Activated T-cell treated with anti-CD3 and anti-CD28 coated beads for 24 hours (primary cell): ENCODE measurements at regions not wholly inside any gene's neighbourhood (a gene's known extent, or its start where the extent isn't known, plus 50 kb on each side); places are given as distances from the start of the nearest gene placed in this dataset.
"Not testable (repeated sequence)": the region's sequence is repeated elsewhere in the genome, so short reads cannot be mapped to it uniquely, and the experiment has no call there.

ENCODE experiments used
- DNase-seq: peaks from one replicate; pipeline ENCODE4 v3.0.0-alpha.2; 2020; ENCODE audit warnings: low read depth

DNA sequence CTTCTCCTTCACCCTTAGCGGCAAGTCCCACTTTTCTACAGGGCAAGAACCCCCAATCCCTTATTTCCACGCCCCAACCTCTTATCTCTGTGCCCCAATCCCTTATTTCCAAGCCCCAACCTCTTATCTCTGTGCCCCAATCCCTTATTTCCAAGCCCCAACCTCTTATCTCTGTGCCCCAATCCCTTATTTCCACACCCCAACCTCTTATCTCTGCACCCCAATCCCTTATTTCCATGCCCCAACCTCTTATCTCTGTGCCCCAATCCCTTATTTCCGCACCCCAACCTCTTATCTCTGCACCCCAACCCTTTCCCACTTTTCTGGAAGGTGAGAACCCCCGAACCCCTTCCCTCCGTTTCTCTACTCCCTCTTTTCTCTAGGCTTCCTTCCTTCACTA, 116.1 kb upstream of the GJE1 start:
- not testable (repeated sequence) for DNase-seq

DNA sequence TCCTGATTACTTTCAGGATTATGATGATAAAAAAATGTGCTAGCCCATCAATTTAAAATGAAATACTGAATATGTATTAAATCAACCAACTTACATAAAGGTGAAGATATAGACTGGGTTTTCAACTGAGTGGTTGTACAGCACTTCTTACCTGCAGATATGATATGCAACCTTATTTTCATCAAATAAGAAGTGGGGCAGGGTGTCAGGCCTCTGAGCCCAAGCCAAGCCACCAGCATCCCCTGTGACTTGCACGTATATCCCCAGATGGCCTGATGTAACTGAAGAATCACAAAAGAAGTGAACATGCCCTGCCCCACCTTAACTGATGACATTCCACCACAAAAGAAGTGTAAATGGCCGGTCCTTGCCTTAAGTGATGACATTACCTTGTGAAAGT, 117.3 kb upstream of the GJE1 start:
- not testable (repeated sequence) for DNase-seq

DNA sequence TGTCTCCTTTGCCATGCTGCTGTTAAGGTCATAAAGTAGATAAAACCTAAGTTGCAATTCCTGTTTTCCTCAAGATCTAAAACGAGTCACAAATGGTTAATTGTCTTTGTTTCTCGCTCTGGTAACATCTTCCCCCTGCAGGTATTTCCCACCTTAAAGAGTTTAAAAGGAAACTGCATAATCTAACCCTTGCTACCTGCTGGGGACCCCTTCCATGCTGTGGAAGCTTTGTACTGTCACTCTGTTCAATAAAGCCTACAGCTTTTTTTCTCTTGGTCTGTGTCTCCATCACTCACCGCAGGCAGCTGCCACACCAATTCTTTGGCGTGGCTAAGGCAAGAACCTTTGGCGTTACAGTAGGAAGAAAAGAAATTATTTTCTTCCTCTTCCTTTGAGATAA, 117.7 kb upstream of the GJE1 start:
- DNase-seq = no peak

DNA sequence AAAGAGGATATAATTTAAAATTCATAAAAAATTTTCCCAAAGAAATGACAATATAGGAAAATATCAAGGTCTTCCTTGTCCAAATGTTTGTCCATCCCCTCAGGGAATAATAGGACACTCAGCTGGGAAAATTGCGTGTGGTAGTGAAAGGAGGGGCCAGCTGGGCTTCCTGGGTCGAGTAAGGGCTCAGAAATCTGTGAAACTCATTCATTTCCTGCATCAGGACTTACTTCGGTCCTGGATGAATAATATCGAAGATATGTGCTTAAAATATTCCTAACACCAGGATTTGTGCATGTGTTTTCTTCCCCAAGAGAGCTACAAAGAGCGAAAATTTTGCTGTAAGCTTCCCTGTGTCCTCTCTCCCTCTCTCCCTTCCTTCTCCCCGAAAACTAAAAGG, 118.2 kb upstream of the GJE1 start:
- no peak for DNase-seq

DNA sequence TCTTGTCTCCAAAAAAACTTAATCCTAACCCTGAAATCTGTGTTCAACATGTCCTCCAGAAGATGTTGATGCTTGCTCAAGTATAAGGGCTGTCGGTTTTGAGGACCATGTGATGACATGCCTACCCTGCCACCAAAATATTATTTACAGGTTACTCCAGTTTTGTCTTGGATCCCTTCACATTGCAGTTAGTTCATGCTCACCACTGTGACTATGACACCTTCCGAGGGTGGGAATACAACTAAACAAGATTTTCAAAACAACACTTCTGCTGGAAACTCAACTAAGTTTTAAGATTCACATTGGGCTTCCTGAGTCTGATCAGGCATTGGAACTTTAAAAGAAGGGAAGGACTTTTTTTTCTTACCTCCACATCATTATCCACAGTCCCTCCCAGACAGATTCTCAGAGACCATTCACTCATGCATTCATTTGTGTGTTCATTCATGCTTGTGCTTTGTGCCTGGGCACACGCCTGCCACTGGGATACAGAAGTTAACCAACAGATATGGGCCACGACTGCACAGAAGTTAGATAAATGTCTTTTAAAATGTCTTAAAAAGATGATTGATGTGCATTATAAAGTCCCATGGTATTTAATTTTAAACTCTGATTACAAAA, 118.7 kb upstream of the GJE1 start:
- no peak for DNase-seq

DNA sequence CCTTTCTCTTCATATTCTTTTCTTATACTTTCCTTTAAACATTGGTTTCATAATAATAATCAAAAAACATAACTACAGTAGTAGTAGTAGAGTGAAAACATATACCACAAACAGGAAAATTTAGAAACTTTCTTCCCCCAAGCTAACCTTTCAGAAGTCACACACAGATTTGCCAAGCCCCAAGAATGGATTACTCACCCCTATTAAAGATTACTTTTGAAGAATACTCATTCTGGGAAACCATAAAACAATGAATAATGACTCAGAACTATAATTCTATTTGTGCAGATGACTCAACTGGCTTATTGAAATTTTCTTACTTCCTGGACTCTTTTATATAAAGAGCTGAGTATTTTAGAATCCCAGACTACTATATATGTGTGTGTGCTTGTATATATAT, 119.4 kb upstream of the GJE1 start:
- no peak for DNase-seq

DNA sequence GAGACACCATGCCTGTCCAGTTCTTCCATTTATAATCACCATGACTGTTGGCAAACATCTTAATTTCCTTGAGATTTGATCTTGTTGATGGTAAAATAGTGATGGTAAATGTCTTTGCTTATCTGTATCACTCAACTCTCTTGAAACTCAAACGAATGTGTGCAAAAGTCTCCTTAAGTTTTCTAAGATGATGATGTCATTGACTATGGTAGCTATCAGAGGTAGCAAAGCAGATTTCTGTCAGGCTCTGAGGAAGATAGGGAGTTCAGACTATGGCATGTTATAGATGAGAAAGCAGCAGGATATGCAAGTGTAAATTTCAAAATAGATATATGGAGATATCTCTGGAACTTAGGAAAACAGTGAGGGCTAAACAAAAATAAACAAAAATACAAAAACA, 121.0 kb upstream of the GJE1 start:
- no peak for DNase-seq

DNA sequence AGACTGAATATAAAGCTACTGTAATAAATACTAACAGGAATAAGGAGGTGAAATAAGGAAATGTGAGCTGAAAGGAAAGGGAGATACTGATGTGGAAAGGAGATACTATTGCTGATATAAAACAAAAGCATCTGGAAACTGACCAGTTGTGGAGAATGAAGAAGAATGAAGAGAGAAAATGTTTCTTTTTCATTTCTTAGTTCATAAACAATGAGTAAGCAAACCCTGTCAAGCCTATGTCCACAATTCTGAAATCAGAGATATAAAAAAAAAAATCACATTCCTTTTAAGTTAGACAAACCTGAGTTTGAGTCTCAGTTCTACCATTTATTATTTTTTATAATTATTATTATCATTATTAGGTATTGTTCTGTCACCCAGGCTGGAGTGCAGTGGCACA, 121.6 kb upstream of the GJE1 start:
- DNase-seq = no peak

DNA sequence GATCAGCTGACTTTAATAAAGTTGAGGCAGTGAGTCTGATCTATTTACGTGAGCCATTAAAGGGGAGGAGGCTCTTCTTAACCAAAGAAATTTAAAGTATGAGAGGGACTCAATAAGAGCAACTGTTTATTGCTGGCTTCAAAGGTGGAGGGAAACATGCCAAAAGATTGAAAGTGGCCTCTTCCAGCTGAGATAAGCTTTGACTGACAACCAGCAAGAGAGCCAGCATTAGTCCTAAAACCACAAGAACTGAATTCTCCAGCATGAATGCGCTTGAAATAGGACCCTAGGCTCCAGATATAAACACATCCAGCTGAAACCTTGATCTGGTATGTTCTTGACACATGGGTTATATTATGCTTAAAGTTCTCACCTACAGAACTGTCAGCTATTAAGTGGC, 123.1 kb upstream of the GJE1 start:
- DNase-seq = no peak

DNA sequence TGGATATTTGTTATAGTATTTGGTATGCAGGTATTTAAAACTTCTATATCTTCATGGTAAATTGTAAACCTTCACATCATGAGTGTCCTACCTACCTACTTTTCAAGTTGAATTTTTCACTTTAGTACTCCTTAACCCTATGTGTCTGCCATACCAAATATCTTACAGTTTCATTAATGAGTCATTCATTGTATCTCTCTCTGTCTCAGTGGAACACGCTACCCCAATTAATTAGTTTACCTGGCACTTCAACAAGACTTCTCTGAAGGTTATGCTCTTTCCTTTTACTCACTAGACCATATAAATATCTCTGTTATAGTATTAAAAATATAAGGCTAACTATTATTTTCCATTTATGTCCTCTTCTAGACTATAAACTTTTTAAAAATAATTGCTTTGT, 123.9 kb upstream of the GJE1 start:
- DNase-seq = no peak

DNA sequence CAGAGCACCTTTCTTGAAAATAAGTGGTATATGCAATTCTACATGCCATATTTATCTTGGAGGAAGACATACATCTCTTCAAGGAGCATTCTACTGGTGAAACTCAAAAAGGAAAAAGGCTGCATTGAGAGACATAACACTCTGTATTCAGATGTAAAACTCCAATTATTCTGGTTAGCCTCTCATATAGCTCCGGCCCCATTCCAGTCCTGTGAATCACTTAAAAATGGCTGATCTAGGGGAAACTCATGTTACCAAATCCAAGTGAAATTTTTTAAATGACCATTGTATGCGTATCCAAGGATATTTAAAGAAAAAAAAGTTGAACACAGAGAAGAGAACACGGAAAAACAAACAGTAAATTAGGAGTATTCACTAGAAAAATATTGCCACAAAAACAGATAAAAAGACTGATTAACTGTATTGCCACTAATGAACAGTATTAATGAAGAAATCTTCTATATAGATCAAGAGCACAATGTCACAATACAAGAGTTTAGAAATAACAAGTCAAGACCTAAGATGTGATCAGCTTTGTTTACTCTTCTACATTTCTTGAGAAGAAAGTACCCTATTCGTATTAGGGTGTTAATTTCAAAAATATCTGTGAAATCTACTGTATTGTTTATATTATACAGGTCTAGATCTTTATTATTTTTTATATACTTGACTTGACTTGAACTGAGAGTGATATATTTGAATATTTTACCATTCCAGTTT, 124.5 kb upstream of the GJE1 start:
- DNase-seq = no peak

DNA sequence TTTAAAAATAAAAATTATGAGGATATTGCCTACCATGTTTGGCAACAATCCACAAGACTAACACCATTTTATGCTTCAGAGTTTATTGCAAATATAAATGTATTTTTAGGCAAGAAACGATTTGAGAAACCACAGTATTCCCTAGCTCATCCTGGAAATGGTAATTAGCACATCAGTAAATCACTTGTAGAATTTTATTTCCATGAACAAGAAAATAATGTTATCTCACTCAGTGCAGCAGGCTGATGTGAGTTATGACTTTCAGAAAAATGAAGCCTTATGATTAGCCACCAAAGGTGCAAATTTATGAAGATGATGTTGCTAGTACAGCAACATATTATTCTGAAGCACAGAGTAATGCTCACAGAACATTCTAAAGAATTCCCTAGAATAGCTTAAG, 127.7 kb upstream of the GJE1 start:
- no peak for DNase-seq

DNA sequence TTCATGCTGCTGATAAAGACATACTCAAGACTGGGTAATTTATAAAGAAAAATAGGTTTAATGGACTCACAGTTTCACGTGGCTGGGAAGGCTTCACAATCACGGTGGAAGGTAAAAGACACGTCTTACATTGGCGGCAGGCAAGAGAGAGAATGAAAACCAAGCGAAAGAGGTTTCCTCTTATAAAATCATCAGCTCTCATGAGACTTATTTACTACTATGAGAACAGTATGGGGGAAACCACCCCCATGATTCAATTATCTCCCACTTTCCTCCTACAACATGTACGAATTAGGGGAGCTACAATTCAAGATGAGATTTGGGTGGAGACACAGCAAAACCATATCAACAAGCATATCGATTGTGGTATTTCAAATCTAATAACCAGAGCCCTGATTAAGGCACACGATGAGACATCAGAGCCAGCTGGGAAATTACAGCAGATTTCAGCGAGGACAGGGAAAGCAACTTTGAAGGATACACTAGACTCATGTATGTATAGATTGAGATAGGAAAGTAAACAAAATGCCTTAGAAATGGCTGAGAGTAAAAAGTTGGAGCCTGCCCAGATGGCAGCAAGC, 129.8 kb upstream of the GJE1 start:
- DNase-seq = no peak

DNA sequence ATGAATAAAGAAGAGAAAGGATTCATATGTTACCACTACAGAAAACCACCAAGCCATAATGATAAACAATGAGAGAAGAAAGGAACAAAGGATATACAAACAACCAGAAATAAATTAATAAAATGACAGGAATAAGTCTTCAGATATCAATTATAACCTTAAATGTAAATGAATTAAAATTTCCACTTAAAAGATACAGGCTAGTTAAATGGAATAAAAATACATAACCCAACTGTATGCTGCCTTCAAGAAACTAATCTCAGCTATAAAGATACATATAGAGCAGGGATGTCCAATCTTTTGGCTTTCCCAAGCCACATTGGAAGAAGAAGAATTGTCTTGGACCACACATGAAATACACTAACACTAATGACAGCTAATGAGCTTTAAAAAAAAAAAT, 135.9 kb upstream of the GJE1 start:
- no peak for DNase-seq

DNA sequence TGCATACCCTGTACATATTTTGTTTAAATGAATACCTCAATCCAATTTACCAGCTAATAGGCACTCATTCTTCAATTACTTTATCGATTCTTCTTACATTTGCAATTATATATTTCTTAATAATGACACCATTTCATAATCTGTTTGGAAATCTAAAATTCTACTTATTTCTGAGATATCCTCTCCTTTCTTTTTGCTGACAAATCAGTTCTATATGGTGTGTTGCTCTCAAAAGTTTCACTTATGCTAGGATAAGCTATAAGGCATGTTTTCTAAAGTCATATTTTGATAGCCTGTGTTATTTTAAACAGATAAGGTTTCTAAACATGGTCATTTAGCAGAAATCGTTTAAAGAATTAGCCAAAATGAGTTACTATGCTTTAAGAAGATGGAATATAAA, 140.6 kb upstream of the GJE1 start:
- DNase-seq = no peak

DNA sequence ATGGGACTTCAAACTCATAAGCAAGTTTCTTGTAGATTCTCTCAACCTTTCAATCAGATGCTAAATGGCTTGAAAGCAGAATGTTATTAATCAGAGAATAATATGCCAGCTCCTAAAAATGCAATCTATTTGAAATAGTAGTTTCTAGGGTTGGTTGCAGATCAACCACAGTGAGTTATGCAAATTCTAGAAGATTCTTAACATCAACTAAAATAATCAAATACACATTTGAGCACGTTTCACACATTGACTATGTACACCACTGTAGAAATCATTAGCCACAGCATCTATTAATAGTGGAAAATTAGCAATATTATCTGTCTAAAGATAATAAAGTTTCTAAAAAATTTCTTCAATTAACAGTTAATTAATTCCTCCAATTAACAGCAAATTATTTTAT, 141.9 kb upstream of the GJE1 start:
- no peak for DNase-seq

DNA sequence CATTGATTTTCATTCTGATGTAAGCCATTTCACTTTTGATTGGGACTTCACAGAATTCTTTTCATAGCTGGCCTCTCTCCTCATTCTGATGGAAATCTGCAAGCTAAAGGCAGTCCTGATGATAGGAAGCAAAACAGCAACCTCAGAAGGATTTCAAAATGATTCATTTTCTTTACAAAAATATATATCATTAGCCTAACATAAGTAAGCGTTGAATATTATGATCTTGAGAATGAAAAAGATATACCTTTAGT, 143.1 kb upstream of the GJE1 start:
- no peak for DNase-seq

DNA sequence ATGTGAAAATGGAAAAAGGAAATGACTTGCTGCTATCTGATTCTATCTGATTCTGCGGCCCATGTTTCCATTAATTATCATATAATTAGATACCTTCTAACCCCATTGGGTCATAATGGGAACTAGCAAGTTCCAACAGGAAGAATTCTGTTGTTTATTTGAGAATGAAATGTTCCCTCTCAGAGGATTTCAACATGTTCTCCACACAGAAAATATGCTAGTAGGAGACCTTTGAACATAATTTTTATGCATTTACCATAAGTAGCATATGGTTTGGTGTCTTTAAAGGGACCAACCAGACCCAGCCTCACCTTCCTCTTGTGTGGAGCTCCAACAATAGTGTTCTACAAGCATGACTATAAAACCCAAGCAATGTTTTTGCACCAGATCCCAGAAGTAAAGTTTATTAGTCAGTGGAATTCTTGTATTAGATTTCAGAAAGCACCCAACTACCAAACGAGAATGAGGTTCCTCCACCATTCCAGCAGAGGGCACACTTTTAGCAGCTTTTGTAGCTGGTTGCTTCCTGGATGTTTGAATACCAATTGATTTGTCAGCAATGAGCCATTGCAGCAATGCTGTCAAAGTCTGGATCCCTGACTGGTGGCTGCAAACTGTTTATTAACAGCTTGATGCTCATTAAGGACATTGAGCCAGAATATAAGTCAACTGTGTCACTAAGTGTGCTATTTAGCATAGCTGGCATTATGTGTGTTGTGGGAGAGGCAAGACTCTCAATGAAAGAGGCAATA, 143.6 kb upstream of the GJE1 start:
- peak; percentile 14 for DNase-seq

DNA sequence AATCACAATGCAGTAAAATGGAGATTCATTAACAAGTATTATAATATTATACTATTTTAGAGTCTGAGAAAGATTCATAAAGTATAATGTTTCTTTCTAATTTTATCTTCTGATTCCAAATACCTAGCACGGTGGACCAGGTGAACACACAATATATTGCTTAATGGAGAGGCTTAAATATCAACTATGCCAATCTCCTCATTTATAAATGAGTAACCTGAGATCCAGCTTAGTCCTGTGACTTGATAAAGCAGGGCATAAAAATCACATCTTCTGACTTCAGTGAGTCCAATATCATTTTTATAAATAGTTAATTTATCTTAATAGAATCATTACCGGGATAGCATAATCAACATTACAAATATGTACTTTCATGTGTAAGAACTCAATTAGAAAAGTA, 144.4 kb upstream of the GJE1 start:
- DNase-seq = no peak

DNA sequence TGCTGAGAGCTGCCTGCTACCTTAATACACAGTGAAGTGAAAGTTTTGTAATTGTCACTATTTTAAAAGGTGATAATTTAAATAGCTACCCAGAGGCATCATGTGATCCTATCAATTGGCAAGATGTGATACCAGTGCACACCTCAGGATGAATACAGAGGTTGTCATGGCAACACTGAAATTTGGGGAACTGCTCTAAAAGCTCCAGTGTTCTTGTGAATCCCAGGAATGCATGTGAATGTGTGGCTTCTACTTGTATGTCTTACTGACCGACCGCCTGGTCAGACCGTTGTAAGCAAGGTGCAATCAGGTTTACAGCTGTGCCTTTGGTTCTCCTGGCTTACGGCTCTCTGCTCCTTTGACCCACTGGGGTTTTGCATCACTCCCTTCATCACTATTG, 146.3 kb upstream of the GJE1 start:
- no peak for DNase-seq

DNA sequence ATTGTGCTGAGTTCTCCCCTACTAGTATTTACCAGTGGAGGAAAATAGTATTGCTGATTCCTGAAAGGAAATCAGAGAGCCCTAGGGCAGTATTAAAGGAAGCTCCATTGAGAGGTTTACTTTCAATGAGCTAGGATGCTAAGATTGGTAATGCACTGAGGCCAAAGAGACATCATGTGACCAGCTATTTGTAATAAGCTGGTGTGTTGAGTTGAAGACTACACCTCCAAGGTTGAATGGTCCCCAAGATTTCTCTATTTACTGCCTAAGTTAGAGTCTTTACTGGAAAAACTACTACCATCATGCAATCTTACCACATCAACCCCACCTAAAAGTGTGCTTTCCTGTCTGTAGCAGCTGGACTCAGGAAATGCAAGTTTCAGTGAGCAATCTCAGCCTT, 151.5 kb upstream of the GJE1 start:
- DNase-seq = no peak

DNA sequence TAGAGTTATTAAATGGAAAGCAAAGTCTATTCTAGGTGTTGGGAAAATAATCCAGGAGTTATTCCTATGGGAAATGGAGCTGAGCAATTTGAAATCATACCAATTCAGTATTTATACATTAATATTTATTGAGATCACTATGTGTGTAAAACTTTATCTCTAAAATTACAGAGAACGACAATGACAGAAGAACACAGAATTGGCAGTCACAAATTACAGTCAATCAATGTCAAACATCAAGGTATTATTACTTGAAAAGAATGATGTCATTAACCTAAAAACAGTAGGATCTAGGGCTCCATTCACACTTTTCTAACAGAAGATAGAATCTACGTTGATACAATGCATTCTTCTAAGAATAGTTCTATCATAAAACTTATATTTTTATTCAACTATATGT, 154.9 kb upstream of the GJE1 start:
- no peak for DNase-seq

DNA sequence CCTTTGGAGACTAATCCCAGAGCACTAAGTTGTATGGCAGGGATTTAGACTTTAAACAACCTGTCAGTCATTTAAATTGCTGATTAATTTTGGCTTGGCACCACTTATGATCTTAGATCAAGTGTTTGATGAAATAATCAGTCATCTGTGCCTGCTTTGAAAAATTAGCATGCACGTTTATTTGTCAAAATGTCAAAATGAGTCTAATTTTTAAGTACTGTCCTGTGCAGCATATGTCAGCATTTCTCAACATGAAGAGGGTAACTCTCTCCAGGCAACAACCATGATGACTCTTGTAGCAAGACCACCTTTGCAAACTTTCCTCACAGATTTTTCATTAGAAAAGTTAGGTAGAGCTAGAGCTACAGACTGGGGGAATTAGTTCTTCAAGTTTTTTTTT, 155.7 kb upstream of the GJE1 start:
- DNase-seq = no peak
